Left ventricle myocardium inferior (tissue), 1 donor: ENCODE measurements at regions not wholly inside any gene's neighbourhood (a gene's known extent, or its start where the extent isn't known, plus 50 kb on each side); places are given as distances from the start of the nearest gene placed in this dataset.
A peak's percentile ranks its signal among the peaks of the same experiment; 100 is the strongest.
"Not testable (repeated sequence)": the region's sequence is repeated elsewhere in the genome, so short reads cannot be mapped to it uniquely, and the experiment has no call there.

Experiments used
- DNase-seq: peaks from one replicate; pipeline ENCODE4 v3.0.0-alpha.2; 2020
- H3K27ac ChIP-seq: fragments of 200-600 bp; replicated peaks from 2 replicates; pipeline ENCODE4 v1.8.0; 2021
- H3K27me3 ChIP-seq: fragments of 200-600 bp; 2 replicates; pipeline ENCODE4 v1.8.0; 2021; ENCODE audit warnings: low read depth
- H3K36me3 ChIP-seq: fragments of 200-600 bp; 2 replicates; pipeline ENCODE4 v1.8.0; 2021
- H3K4me1 ChIP-seq: fragments of 200-600 bp; 2 replicates; pipeline ENCODE4 v1.8.0; 2021
- H3K4me3 ChIP-seq: fragments of 200-600 bp; 2 replicates; pipeline ENCODE4 v1.8.0; 2021; ENCODE audit warnings: mild to moderate bottlenecking, moderate library complexity
- H3K9me3 ChIP-seq: fragments of 200-600 bp; replicated peaks from 2 replicates; pipeline ENCODE4 v1.8.0; 2021
- intact Hi-C: fragments of 100-400 bp; cut with micrococcal nuclease; formaldehyde crosslinking; loops from one replicate; pipeline ENCODE4 v1.11.0; 2022
- donor health status: DM: no; HTN: yes; CAD: no; lungs with severe emphysema.

DNA sequence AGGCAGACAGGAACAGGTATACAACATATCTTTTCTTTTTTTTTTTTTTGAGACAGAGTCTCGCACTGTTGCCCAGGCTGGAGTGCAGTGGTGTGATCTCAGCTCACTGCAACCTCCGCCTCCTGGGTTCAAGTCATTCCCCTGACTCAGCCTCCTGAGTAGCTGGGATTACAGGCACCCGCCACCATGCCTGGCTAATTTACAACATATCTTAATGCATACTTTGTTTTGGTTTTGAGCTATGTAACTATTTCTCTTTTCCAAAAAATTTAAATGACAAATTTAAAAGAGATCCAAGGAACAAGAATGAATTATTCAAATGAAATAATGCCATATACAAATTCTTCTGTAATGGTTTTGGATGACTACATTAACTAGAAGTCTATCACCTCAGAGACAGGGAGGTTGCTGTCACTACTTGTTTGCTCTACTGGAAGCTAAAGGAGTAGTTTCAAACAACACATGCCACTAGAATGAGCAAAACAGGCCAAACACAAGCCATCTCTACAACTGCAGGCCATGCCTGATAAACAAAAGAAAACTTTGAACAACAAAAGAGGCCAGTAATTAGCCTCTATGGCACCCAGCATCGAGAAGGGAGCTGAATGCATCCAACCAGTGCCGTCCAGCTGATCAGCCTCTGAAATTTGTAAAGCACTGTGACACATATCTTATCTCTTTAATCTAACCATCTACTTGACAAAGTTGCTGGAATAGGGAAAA is 133.6 kb upstream of the VOPP1 start:
- H3K4me1 ChIP-seq, H3K27me3 ChIP-seq, H3K36me3 ChIP-seq, intact Hi-C loops, H3K27ac ChIP-seq, H3K4me3 ChIP-seq, DNase-seq, H3K9me3 ChIP-seq: not testable (repeated sequence)

- H3K9me3 ChIP-seq, H3K36me3 ChIP-seq, H3K27ac ChIP-seq, H3K4me3 ChIP-seq, H3K4me1 ChIP-seq, H3K27me3 ChIP-seq, intact Hi-C loops, DNase-seq: not testable (repeated sequence)
Measured at GRCh38 chr7:55702831-55703230, 130.5 kb upstream of the VOPP1 start.

DNA sequence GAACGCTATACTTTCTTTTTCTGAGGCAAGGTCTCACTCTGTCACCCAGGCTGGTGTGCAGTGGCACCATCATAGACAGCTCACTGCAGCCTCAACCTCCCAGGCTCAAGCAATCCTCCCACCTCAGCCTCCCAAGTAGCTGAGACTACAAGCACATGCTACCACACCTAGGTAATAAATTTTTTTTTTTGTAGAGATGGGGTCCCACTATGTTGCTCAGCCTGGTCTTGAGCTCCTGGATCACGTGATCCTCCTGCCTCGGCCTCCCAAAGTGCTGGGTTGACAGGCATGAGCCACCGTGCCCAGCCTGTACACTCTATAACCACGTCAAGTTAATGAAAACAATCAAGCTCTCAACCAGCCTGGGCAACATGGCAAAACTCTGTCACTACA is 127.1 kb upstream of the VOPP1 start:
- H3K36me3 ChIP-seq, H3K4me3 ChIP-seq, H3K9me3 ChIP-seq, H3K27ac ChIP-seq, H3K27me3 ChIP-seq, intact Hi-C loops, H3K4me1 ChIP-seq, DNase-seq: not testable (repeated sequence)

GRCh38 chr7:55698607-55699449 is 126.5 kb upstream of the VOPP1 start:
- H3K4me1 ChIP-seq, H3K27me3 ChIP-seq, H3K9me3 ChIP-seq, H3K4me3 ChIP-seq, intact Hi-C loops, H3K27ac ChIP-seq, DNase-seq, H3K36me3 ChIP-seq: not testable (repeated sequence)

DNA sequence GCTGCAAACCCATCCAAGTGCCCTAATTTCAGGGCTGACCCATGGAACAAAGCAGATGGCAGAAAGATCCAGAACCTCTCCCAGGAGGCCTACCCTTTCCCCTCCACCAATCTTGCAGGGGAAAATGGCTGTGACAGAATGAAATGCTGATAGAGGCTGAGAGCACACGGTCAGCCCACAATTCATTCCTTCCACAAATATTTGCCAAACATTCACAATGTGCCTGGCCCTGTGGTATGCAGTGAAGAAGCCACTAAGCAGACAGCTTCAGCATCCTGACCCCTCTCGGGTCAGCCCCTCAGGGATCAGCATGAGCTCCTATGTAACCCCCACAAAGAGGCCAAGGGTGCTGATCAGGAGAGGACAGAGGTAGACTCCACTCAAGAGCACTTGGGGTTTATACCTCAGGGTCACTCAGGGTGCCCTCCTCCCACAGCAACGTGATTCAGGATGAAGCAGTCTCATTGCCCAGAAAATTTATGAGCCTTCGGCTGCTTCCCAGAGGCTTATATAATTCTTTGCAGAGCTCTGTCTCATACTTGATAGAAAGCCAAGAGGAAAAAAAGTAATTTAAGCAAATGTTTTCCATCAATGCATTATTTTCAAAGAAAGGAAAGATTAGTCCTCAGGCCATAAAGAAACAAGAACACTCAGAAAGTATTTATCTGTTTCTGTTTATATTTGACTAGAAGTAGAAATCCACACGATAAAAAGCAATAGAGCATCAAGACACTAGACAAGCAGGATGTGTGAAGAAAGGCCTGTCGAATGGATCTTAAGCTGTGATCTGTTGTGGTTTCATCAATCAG is 123.8 kb upstream of the VOPP1 start:
- H3K9me3 ChIP-seq, DNase-seq, H3K4me1 ChIP-seq, H3K27ac ChIP-seq, H3K27me3 ChIP-seq, H3K36me3 ChIP-seq, intact Hi-C loops, H3K4me3 ChIP-seq: not testable (repeated sequence)

DNA sequence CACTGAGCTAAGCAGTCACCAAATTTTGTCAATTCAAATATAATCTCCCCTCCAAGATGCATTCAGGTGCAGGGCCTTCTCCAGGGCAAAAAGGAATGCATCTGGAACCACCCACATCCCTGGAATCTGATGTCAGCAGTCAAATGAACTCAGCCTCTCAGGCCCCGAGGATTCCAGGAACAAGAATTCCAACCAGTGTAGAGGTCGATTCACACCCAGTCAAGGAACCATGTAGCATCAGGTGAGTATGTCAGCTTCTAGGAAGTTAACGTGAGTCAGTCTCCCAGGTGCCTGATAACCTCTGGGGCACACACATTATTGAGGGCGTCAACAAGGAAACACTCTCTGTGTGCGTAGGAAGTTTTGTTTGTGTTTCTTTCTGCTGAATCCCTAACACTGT is 122.2 kb upstream of the VOPP1 start:
- H3K4me3 ChIP-seq, intact Hi-C loops, H3K4me1 ChIP-seq, H3K36me3 ChIP-seq, H3K9me3 ChIP-seq, H3K27ac ChIP-seq, H3K27me3 ChIP-seq, DNase-seq: not testable (repeated sequence)

- H3K36me3 ChIP-seq, H3K9me3 ChIP-seq, H3K27me3 ChIP-seq, intact Hi-C loops: not testable (repeated sequence)
- peak; percentile 38 for DNase-seq
- Histone ChIP-seq H3K4me1 (peaks cover 11% of the 10 kb centered on the region), H3K4me3 (peak overlapping the region; percentile 43), H3K27ac (peak overlapping the region; percentile 77)
Measured at GRCh38 chr7:55688684-55689681, 116.7 kb upstream of the VOPP1 start.

DNA sequence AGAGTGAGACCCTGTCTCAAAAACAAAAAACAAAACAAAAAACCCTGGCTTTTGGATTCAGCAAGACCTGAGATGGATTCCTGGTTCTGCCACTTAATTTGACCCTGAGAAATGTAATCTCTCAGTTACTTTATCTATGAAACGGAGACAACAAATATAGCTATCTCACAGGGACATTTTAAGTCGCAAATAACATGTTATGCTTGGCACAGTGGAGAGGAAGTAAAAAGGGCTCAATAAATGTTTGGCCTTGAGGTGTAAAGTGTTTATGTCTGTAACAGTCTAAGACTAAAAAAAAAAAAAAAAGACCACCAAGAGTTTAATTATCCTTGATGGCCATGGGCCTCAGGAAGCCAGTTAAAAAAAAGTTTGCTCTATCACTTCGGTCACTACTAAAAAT is 116.0 kb upstream of the VOPP1 start:
- intact Hi-C loops: not testable (repeated sequence)

GRCh38 chr7:55687252-55687651 is 115.0 kb upstream of the VOPP1 start:
- intact Hi-C loops, H3K27ac ChIP-seq, H3K4me3 ChIP-seq, H3K36me3 ChIP-seq, DNase-seq, H3K27me3 ChIP-seq, H3K9me3 ChIP-seq: not testable (repeated sequence)
- peaks cover 11% of the 10 kb centered on the region for H3K4me1 ChIP-seq

More for the DNA sequence above, 116.0 kb upstream of the VOPP1 start:
- not testable (repeated sequence) for DNase-seq, H3K9me3 ChIP-seq, H3K4me3 ChIP-seq, H3K27me3 ChIP-seq, H3K36me3 ChIP-seq
- Histone ChIP-seq H3K4me1 (peaks cover 11% of the 10 kb centered on the region), H3K27ac (peak overlapping the region; percentile 77)

- H3K27ac ChIP-seq, DNase-seq, H3K9me3 ChIP-seq, H3K36me3 ChIP-seq, H3K27me3 ChIP-seq, H3K4me3 ChIP-seq, intact Hi-C loops: not testable (repeated sequence)
- peaks cover 11% of the 10 kb centered on the region for H3K4me1 ChIP-seq
Measured at GRCh38 chr7:55686771-55687170, 114.5 kb upstream of the VOPP1 start.

GRCh38 chr7:55683501-55683900 is 111.2 kb upstream of the VOPP1 start:
- H3K9me3 ChIP-seq, H3K4me3 ChIP-seq, H3K27ac ChIP-seq, intact Hi-C loops, H3K4me1 ChIP-seq, H3K27me3 ChIP-seq, H3K36me3 ChIP-seq, DNase-seq: not testable (repeated sequence)

DNA sequence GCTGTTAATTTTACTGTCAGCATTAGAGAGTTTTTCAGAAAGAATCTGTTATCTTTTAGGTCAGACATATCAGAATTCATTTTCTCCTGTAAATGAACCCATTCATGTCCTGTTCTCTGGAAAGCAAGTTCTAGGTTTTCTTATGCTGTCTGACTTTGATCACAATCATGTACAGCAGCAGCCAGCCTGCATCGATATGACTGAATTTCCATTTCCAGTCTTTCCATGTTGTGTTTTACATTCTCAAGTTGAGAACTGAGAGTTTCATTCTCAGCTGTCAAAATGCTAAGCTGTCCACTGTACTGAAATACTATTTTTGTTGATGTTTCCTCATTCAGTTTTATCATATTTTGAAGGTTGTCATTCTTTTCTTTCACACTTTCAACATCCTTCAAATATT is 103.3 kb upstream of the VOPP1 start:
- H3K9me3 ChIP-seq, H3K36me3 ChIP-seq, intact Hi-C loops, H3K4me3 ChIP-seq, DNase-seq, H3K27ac ChIP-seq, H3K4me1 ChIP-seq, H3K27me3 ChIP-seq: not testable (repeated sequence)

- H3K4me3 ChIP-seq, H3K9me3 ChIP-seq, intact Hi-C loops, DNase-seq, H3K36me3 ChIP-seq, H3K27me3 ChIP-seq, H3K4me1 ChIP-seq, H3K27ac ChIP-seq: not testable (repeated sequence)
Measured at GRCh38 chr7:55673525-55673924, 101.2 kb upstream of the VOPP1 start.
